ENCODE measurements at regions not wholly inside any gene's neighbourhood (a gene's known extent, or its start where the extent isn't known, plus 50 kb on each side); places are given as distances from the start of the nearest gene placed in this dataset.

DNA sequence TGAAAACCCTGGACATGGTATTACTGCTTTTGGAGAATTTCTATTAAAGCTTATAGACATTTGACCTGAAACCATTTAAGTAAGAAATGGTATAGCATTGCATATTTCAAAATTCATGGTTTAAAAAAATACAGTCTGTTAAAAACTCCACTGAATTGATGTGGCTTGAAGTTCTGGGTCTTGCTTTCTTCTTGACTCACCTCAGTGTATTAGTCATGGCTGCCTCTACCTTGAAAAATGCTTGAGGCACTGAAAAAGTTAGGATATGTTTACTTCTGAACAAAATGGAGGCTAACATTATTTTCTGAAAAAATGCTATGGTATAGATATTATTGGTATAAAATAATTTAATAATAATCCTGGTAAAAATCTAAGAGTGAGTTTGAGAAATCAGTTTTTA, 349.2 kb downstream of the AASDHPPT start (continued):
- TF ChIP-seq SP1 (IDR thresholded peaks at IDR 0.05; ENCODE audit: low read depth): no peak
- TF ChIP-seq, protein P1, sequence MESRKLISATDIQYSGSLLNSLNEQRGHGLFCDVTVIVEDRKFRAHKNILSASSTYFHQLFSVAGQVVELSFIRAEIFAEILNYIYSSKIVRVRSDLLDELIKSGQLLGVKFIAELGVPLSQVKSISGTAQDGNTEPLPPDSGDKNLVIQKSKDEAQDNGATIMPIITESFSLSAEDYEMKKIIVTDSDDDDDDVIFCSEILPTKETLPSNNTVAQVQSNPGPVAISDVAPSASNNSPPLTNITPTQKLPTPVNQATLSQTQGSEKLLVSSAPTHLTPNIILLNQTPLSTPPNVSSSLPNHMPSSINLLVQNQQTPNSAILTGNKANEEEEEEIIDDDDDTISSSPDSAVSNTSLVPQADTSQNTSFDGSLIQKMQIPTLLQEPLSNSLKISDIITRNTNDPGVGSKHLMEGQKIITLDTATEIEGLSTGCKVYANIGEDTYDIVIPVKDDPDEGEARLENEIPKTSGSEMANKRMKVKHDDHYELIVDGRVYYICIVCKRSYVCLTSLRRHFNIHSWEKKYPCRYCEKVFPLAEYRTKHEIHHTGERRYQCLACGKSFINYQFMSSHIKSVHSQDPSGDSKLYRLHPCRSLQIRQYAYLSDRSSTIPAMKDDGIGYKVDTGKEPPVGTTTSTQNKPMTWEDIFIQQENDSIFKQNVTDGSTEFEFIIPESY (IDR thresholded peaks at IDR 0.05; ENCODE audit: extremely low read depth, insufficient replicate concordance, low read length): no peak

GRCh38 chr11:106427736-106428135, 350.3 kb downstream of the AASDHPPT start:
- Histone ChIP-seq H3K4me3 (replicated peaks in 1 of 2; ENCODE audit: low read depth in 1 of 2, low read length in 2 of 2) (no peak overlapping the region), H3K4me2 (ENCODE audit: low read length) (no peak overlapping the region), H3K9ac (ENCODE audit: low read length) (no peak overlapping the region), H3K9me3 (ENCODE audit: control insufficient read depth in 1 of 2, insufficient read depth in 1 of 2, low read depth in 1 of 2, low read length in 2 of 2) (no peaks in the 10 kb centered on the region), H3K9me2 (ENCODE audit: insufficient read depth) (no peaks in the 10 kb centered on the region), H4K20me1 (ENCODE audit: insufficient read depth) (no peaks in the 10 kb centered on the region; the same call in 1 of the 2 replicates), H2AFZ (ENCODE audit: low read depth, low read length, poor library complexity, severe bottlenecking) (no peak overlapping the region), H3K36me3 (ENCODE audit: control insufficient read depth in 1 of 2, insufficient read depth in 2 of 2, low read length in 2 of 2) (no peaks in the 10 kb centered on the region), H3K79me2 (ENCODE audit: insufficient read depth, low read length) (no peaks in the 10 kb centered on the region), H3K27me3 (ENCODE audit: insufficient read depth, low read length) (no peaks in the 10 kb centered on the region), H3K27ac (ENCODE audit: low read depth, low read length) (no peak overlapping the region), H3K4me1 (ENCODE audit: control insufficient read depth in 1 of 2, insufficient read depth in 2 of 2, low read length in 2 of 2) (peaks cover 0 to 2% of the 10 kb centered on the region in 2 experiments; a peak in 1 of 4 replicates)
- ChIA-PET POLR2A (no interaction called here), RAD21 (ENCODE audit: low non-redundant PET in 1 of 2, low total read pairs in 2 of 2, uncharacterized antibody in 2 of 2, unreplicated experiment in 2 of 2) (no interaction called here), CTCF (no interaction called here)
- intact Hi-C loops (cut with micrococcal nuclease): no loop called here
- DNase-seq (ENCODE audit: low read depth, low spot score): no peak
- ATAC-seq: no peak
- no TSS peak for BruUV-seq (replicated peaks)
- TF ChIP-seq POLR2AphosphoS5 (IDR thresholded peaks at IDR 0.05; ENCODE audit: low read depth, low read length) (no peak), YY1 (IDR thresholded peaks at IDR 0.05; ENCODE audit: extremely low read depth, insufficient replicate concordance, low read depth, low read length) (no peak), FOSL1 (IDR thresholded peaks at IDR 0.05; ENCODE audit: low read depth) (no peak), TCF7L2 (IDR thresholded peaks at IDR 0.05; ENCODE audit: borderline replicate concordance, extremely low read depth, insufficient read depth, insufficient read length) (no peak), EZH2 (IDR thresholded peaks at IDR 0.05) (no peak), EGR1 (IDR thresholded peaks at IDR 0.05; ENCODE audit: low read depth) (no peak), ZNF274 (IDR thresholded peaks at IDR 0.05; ENCODE audit: low read depth, low read length) (no peak), JUND (IDR thresholded peaks at IDR 0.05) (no peak), CTCF (IDR thresholded peaks at IDR 0.05 in 2 of 3, conservative IDR thresholded peaks at IDR 0.05 in 1 of 3; ENCODE audit: borderline replicate concordance in 1 of 3, insufficient read depth in 1 of 3, low read depth in 2 of 3, low read length in 2 of 3) (no peak), MAX (IDR thresholded peaks at IDR 0.05) (no peak), RAD21 (IDR thresholded peaks at IDR 0.05; ENCODE audit: low read depth) (no peak), EZH2phosphoT487 (IDR thresholded peaks at IDR 0.05; ENCODE audit: borderline replicate concordance) (no peak)
- TF ChIP-seq, protein P2, sequence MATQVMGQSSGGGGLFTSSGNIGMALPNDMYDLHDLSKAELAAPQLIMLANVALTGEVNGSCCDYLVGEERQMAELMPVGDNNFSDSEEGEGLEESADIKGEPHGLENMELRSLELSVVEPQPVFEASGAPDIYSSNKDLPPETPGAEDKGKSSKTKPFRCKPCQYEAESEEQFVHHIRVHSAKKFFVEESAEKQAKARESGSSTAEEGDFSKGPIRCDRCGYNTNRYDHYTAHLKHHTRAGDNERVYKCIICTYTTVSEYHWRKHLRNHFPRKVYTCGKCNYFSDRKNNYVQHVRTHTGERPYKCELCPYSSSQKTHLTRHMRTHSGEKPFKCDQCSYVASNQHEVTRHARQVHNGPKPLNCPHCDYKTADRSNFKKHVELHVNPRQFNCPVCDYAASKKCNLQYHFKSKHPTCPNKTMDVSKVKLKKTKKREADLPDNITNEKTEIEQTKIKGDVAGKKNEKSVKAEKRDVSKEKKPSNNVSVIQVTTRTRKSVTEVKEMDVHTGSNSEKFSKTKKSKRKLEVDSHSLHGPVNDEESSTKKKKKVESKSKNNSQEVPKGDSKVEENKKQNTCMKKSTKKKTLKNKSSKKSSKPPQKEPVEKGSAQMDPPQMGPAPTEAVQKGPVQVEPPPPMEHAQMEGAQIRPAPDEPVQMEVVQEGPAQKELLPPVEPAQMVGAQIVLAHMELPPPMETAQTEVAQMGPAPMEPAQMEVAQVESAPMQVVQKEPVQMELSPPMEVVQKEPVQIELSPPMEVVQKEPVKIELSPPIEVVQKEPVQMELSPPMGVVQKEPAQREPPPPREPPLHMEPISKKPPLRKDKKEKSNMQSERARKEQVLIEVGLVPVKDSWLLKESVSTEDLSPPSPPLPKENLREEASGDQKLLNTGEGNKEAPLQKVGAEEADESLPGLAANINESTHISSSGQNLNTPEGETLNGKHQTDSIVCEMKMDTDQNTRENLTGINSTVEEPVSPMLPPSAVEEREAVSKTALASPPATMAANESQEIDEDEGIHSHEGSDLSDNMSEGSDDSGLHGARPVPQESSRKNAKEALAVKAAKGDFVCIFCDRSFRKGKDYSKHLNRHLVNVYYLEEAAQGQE (IDR thresholded peaks at IDR 0.05; ENCODE audit: low read depth): no peak
- TF ChIP-seq, protein P1 (IDR thresholded peaks at IDR 0.05; ENCODE audit: extremely low read depth, insufficient replicate concordance, low read length): no peak
